Gastroesophageal sphincter (tissue), 4 donors: ENCODE measurements at regions not wholly inside any gene's neighbourhood (a gene's known extent, or its start where the extent isn't known, plus 50 kb on each side); places are given as distances from the start of the nearest gene placed in this dataset.

Experiments used
- ATAC-seq: fragments of 150-250 bp; one replicate; pipeline ENCODE4 v1.9.1; 2016; ENCODE audit warnings: mild to moderate bottlenecking, moderate library complexity
- H3K27ac ChIP-seq, 4 donors: fragments of 200-600 bp; sonication (generic) in 3 of 4; 1 replicate in 3 of 4; 2 replicates in 1 of 4; pipeline ENCODE4 v1.5.1; 2016 to 2019
- H3K27me3 ChIP-seq: fragments of 200-600 bp; sonication (generic); one replicate; pipeline ENCODE4 v1.5.1; 2019
- H3K36me3 ChIP-seq, 2 donors: fragments of 200-600 bp; sonication (generic); one replicate each; pipeline ENCODE4 v1.5.1; 2019; ENCODE audit warnings: control low read depth in 1 of 2
- H3K4me1 ChIP-seq, 3 donors: fragments of 200-600 bp; sonication (generic); 1 replicate in 2 of 3; 2 replicates in 1 of 3; pipeline ENCODE4 v1.5.1; 2016 to 2019; ENCODE audit warnings: control low read depth in 2 of 3
- H3K4me3 ChIP-seq, 2 donors: fragments of 200-600 bp; sonication (generic); one replicate each; pipeline ENCODE4 v1.5.1; 2019; ENCODE audit warnings: mild to moderate bottlenecking in 1 of 2, moderate library complexity in 1 of 2
- H3K9me3 ChIP-seq, 3 donors: fragments of 200-600 bp; sonication (generic); one replicate each; pipeline ENCODE4 v1.5.1; 2017 to 2019; ENCODE audit warnings: control low read depth in 2 of 3
- CTCF ChIP-seq, 4 experiments: fragments of 200-600 bp in 2 of 4; fragments of 450-650 bp in 2 of 4; sonication (generic) in 1 of 4; IDR thresholded peaks; one replicate each; pipeline ENCODE4 v1.5.1; 2017 to 2019; ENCODE audit warnings: antibody characterized with exemption in 4 of 4, mild to moderate bottlenecking in 2 of 4, moderate library complexity in 2 of 4
- EP300 ChIP-seq: sonication (generic); formaldehyde crosslinking; IDR thresholded peaks from one replicate; pipeline ENCODE4 v1.6.1; 2017; ENCODE audit warnings: antibody characterized with exemption, mild to moderate bottlenecking
- POLR2A ChIP-seq, 2 donors: fragments of 450-650 bp; IDR thresholded peaks; one replicate each; pipeline ENCODE4 v1.6.1; 2017; ENCODE audit warnings: antibody characterized with exemption in 2 of 2, mild to moderate bottlenecking in 2 of 2, moderate library complexity in 1 of 2
- POLR2AphosphoS5 ChIP-seq: sonication (generic); formaldehyde crosslinking; IDR thresholded peaks from one replicate; pipeline ENCODE4 v1.6.1; 2017; ENCODE audit warnings: antibody characterized with exemption
- WGBS, 2 donors: methylation state at CpG; one replicate each; pipeline ENCODE4 v1.1.5; 2018; ENCODE audit warnings: low coverage in 1 of 2; 5-methylcytosine and 5-hydroxymethylcytosine counted together

DNA sequence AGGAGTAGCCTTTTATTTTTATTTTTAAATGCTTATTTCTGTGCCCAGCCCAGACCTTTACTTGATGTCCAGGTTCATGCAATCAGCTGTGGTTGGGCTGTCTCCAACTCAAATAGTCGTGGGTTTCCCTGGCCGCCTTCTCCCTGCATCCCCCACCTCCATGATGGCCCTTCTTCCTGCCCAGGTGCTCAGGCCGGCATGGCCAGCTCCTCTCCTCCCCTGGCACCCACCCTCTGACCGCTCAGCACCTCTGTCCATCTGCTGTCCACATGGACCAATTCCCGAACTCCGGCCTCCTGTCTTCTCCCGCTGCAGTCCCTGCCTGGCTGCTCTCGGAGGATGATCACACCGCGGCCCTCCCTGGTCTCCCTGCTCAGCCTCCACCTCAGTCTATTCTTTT, 81.2 kb upstream of the SULF2 start:
- ATAC-seq: no peak
- Histone ChIP-seq H3K9me3 (peaks cover 0 to 7% (median 0%) of the 10 kb centered on the region in 3 donors), H3K4me3 (no peak overlapping the region), H3K27me3 (no peaks in the 10 kb centered on the region), H3K27ac (no peak overlapping the region), H3K4me1 (no peaks in the 10 kb centered on the region), H3K36me3 (no peaks in the 10 kb centered on the region)
- TF ChIP-seq POLR2AphosphoS5: no peak
- WGBS, 2 donors: 84 to 87% methylated on average over 7 to 8 of the region's 10 CpGs

GRCh38 chr20:47865912-47866311, 80.6 kb upstream of the SULF2 start:
- Histone ChIP-seq H3K4me1 (no peaks in the 10 kb centered on the region), H3K27ac (no peak overlapping the region), H3K9me3 (peaks cover 0 to 7% (median 0%) of the 10 kb centered on the region in 3 donors), H3K4me3 (no peak overlapping the region), H3K36me3 (no peaks in the 10 kb centered on the region), H3K27me3 (no peaks in the 10 kb centered on the region)
- ATAC-seq: no peak
- no peak for TF ChIP-seq CTCF (IDR thresholded peaks at IDR 0.05)
- no peak for TF ChIP-seq EP300
- no peak for TF ChIP-seq POLR2A (IDR thresholded peaks at IDR 0.05)
- TF ChIP-seq POLR2AphosphoS5: no peak
- 82 to 85% methylated on average over 6 to 7 of the region's 9 CpGs for WGBS, 2 donors

- Histone ChIP-seq H3K4me1 (no peaks in the 10 kb centered on the region), H3K4me3 (no peak overlapping the region), H3K36me3 (no peaks in the 10 kb centered on the region), H3K27me3 (no peaks in the 10 kb centered on the region), H3K27ac (no peak overlapping the region), H3K9me3 (peaks cover 0 to 7% (median 0%) of the 10 kb centered on the region in 3 donors)
- TF ChIP-seq POLR2A (IDR thresholded peaks at IDR 0.05) (no peak), POLR2AphosphoS5 (no peak), EP300 (no peak), CTCF (IDR thresholded peaks at IDR 0.05) (no peak)
- ATAC-seq: no peak
- WGBS, 2 donors: 51 to 87% methylated on average over 4 to 5 of the region's 5 CpGs
Observed at GRCh38 chr20:47865451-47865850, 80.2 kb upstream of the SULF2 start.

DNA sequence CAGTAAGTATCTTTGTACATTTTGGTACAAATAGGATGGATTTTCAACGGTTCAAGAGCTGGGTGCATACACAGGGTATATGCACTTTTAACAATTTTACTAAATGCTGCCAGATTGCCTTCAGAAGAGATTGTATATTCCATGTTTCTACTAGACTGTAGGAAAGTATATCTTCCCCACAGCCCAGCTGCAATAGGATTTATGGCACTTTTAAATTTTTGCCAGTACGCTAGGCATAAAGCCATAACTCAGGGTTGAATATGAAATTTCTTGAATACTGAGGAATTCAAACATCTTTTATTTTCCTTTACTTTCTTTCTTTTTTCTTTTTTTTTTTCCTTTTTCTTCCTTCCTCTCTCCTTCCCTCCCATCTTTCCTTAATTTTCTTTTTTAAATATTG, 78.7 kb upstream of the SULF2 start:
- H3K4me3 ChIP-seq: no peak overlapping the region
- no peak for TF ChIP-seq EP300
- TF ChIP-seq POLR2A (IDR thresholded peaks at IDR 0.05): no peak
- H3K27ac ChIP-seq: no peak overlapping the region
- H3K4me1 ChIP-seq: no peaks in the 10 kb centered on the region
- H3K27me3 ChIP-seq: no peaks in the 10 kb centered on the region
- WGBS, 2 donors: 63 to 76% methylated on average over 2 of the region's 2 CpGs
- H3K9me3 ChIP-seq: peaks cover 0 to 7% (median 0%) of the 10 kb centered on the region in 3 donors
- ATAC-seq: no peak
- no peaks in the 10 kb centered on the region for H3K36me3 ChIP-seq

DNA sequence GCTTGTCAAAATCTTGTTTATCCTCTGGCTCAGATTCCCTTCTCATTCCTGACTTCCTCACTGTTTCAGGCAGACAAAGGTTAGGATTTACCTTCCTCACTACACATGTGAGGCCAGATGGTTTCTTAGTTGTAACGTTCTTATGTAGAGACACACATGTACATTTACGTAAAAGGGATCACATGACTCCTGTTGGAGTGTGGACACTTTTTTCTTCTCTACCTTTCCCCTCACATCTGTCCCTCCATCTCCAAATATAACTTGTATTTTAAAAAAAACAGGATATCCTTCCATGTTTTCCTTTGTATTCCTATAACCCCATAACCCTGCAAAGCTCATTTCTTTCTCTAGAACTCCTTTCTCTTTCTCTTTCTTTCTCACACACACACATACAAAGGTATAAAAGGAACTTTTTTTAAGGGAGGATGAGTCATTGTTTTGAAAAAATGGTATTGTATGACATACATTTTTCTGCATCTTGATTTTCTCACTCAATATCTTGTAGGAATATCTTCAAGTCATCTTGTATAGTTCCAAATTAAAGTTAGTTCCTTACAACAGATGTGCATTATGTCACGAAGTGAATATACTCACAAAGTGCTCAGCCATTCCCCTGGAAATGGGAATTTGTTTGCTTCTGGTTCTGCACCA, 78.2 kb upstream of the SULF2 start:
- Histone ChIP-seq H3K4me1 (peaks cover 0 to 2% (median 0%) of the 10 kb centered on the region in 3 donors), H3K27me3 (no peaks in the 10 kb centered on the region), H3K36me3 (no peaks in the 10 kb centered on the region), H3K27ac (no peak overlapping the region), H3K9me3 (peaks cover 0 to 7% (median 0%) of the 10 kb centered on the region in 3 donors), H3K4me3 (no peak overlapping the region)
- no peak for TF ChIP-seq EP300
- TF ChIP-seq POLR2A (IDR thresholded peaks at IDR 0.05): no peak
- TF ChIP-seq POLR2AphosphoS5: no peak
- no peak for TF ChIP-seq CTCF (IDR thresholded peaks at IDR 0.05)
- WGBS, 2 donors: 48 to 63% methylated on average over 3 of the region's 3 CpGs
- ATAC-seq: no peak

- Histone ChIP-seq H3K27ac (no peak overlapping the region), H3K9me3 (peaks cover 0 to 7% (median 0%) of the 10 kb centered on the region in 3 donors), H3K27me3 (no peaks in the 10 kb centered on the region), H3K36me3 (no peaks in the 10 kb centered on the region), H3K4me3 (no peak overlapping the region), H3K4me1 (peaks cover 0 to 9% (median 0%) of the 10 kb centered on the region in 3 donors)
- ATAC-seq: no peak
- TF ChIP-seq POLR2A (IDR thresholded peaks at IDR 0.05) (no peak), POLR2AphosphoS5 (no peak), EP300 (no peak), CTCF (IDR thresholded peaks at IDR 0.05) (no peak)
- 78 to 85% methylated on average over 4 of the region's 4 CpGs for WGBS, 2 donors
Observed at GRCh38 chr20:47862574-47863240, 77.4 kb upstream of the SULF2 start.
